OCI-LY3 (cell line): ENCODE measurements at regions not wholly inside any gene's neighbourhood (a gene's known extent, or its start where the extent isn't known, plus 50 kb on each side); places are given as distances from the start of the nearest gene placed in this dataset.
"Not testable (repeated sequence)": the region's sequence is repeated elsewhere in the genome, so short reads cannot be mapped to it uniquely, and the experiment has no call there.

ENCODE experiments used
- H2AFZ ChIP-seq: fragments of 200-600, 300-600 bp; shearing (Covaris generic); 2 replicates; pipeline ENCODE4 v1.6.0; 2014; ENCODE audit warnings: antibody characterized with exemption, low read depth, low read length
- H3K27ac ChIP-seq: fragments of 200-600, 300-600 bp; sonication (generic); 2 replicates; pipeline ENCODE4 v1.5.1; 2014; ENCODE audit warnings: mild to moderate bottlenecking, low read length, moderate library complexity, mixed read lengths
- H3K27me3 ChIP-seq: fragments of 200-600, 300-600 bp; sonication (generic); 2 replicates; pipeline ENCODE4 v1.6.1; 2014; ENCODE audit warnings: low read depth, low read length, mixed read lengths
- H3K36me3 ChIP-seq: fragments of 200-600, 300-600 bp; sonication (generic); replicated peaks from 2 replicates; pipeline ENCODE3; 2014; ENCODE audit warnings: low read depth, low read length, mixed read lengths
- H3K4me1 ChIP-seq: fragments of 300-600, 200-600 bp; sonication (generic); 2 replicates; pipeline ENCODE4 v1.6.1; 2014; ENCODE audit warnings: low read length, mixed read lengths
- H3K4me2 ChIP-seq: fragments of 200-600, 300-600 bp; sonication (generic); 2 replicates; pipeline ENCODE4 v1.6.1; 2014; ENCODE audit warnings: low read length, mixed read lengths
- H3K4me3 ChIP-seq: fragments of 300-600, 200-600 bp; sonication (generic); 2 replicates; pipeline ENCODE4 v1.5.1; 2014; ENCODE audit warnings: antibody characterized with exemption, mild to moderate bottlenecking, low read length, moderate library complexity
- H3K79me2 ChIP-seq: fragments of 300-600, 200-600 bp; shearing (Covaris generic); 2 replicates; pipeline ENCODE4 v1.6.1; 2014; ENCODE audit warnings: mild to moderate bottlenecking, low read length, mixed read lengths
- H3K9ac ChIP-seq: fragments of 300-600, 200-600 bp; shearing (Covaris generic); 2 replicates; pipeline ENCODE4 v1.6.0; 2014; ENCODE audit warnings: mild to moderate bottlenecking, low read length, moderate library complexity
- H3K9me3 ChIP-seq: fragments of 200-600, 300-600 bp; shearing (Covaris generic); 2 replicates; pipeline ENCODE4 v1.6.1; 2014; ENCODE audit warnings: low read length, mixed read lengths; ENCODE audit not compliant: insufficient read depth
- H4K20me1 ChIP-seq: fragments of 200-600, 300-600 bp; sonication (generic); 2 replicates; pipeline ENCODE4 v1.6.1; 2016; ENCODE audit warnings: low read length, mixed read lengths; ENCODE audit not compliant: insufficient read depth
- EZH2phosphoT487 ChIP-seq: fragments of 200-600 bp; shearing (Covaris generic); IDR thresholded peaks from 2 replicates; pipeline ENCODE4 v1.6.1; 2018; ENCODE audit warnings: antibody characterized with exemption, mixed run types, low read depth
- TF ChIP-seq, protein P1 (sequence below): fragments of 200-600, 300-600 bp; sonication (generic); IDR thresholded peaks from 2 replicates; pipeline ENCODE4 v1.5.1; 2014; ENCODE audit warnings: antibody characterized with exemption, low read length, low read depth

DNA sequence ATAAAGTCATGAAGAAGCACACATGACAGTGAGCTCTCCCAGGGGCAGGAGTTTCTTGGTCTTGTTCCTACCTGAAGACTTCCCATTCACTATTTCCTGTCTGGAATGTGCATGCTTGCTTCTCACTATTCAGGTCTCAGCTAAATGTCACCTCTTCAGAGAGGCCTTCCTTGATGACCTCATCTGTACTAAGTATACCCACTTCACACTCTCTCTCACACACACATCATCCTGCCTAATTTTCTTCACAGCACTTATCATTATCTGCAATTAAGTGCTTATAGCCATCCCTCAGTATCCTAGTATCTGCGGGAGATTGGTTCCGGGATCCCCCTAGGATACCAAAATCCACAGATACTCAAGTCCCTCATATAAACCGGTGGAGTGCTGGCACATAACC lies 146.4 kb upstream of the IVNS1ABP start:
- Histone ChIP-seq H3K79me2 (no peaks in the 10 kb centered on the region), H3K4me3 (no peak overlapping the region), H2AFZ (no peak overlapping the region), H3K27me3 (no peaks in the 10 kb centered on the region), H3K9me3 (no peaks in the 10 kb centered on the region), H3K4me1 (no peaks in the 10 kb centered on the region), H3K9ac (no peak overlapping the region), H3K36me3 (no peaks in the 10 kb centered on the region), H4K20me1 (no peaks in the 10 kb centered on the region), H3K27ac (no peak overlapping the region), H3K4me2 (no peak overlapping the region)
- TF ChIP-seq, protein P1, sequence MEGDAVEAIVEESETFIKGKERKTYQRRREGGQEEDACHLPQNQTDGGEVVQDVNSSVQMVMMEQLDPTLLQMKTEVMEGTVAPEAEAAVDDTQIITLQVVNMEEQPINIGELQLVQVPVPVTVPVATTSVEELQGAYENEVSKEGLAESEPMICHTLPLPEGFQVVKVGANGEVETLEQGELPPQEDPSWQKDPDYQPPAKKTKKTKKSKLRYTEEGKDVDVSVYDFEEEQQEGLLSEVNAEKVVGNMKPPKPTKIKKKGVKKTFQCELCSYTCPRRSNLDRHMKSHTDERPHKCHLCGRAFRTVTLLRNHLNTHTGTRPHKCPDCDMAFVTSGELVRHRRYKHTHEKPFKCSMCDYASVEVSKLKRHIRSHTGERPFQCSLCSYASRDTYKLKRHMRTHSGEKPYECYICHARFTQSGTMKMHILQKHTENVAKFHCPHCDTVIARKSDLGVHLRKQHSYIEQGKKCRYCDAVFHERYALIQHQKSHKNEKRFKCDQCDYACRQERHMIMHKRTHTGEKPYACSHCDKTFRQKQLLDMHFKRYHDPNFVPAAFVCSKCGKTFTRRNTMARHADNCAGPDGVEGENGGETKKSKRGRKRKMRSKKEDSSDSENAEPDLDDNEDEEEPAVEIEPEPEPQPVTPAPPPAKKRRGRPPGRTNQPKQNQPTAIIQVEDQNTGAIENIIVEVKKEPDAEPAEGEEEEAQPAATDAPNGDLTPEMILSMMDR, result no peak
- no peak for TF ChIP-seq EZH2phosphoT487

DNA sequence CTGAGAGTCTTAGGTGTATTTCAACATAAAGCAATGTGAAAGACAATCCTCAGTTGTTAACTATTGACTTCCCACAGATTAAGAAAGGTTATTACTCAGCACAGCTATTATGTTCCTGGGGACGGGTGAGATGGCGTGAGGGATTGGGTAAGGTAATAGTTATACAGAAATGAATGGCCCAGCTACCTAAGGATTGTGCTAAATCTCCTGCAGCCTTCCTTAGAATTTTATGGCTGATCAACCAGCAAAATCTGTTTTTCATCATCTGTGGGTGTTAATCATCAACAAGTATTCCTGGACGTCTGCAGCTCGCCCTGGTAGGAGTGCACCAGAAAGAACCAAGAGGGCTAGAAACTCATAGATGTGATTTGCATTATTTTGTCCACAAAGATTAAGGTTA lies 146.0 kb upstream of the IVNS1ABP start:
- H3K27me3 ChIP-seq, result no peaks in the 10 kb centered on the region
- H2AFZ ChIP-seq, result no peak overlapping the region

DNA sequence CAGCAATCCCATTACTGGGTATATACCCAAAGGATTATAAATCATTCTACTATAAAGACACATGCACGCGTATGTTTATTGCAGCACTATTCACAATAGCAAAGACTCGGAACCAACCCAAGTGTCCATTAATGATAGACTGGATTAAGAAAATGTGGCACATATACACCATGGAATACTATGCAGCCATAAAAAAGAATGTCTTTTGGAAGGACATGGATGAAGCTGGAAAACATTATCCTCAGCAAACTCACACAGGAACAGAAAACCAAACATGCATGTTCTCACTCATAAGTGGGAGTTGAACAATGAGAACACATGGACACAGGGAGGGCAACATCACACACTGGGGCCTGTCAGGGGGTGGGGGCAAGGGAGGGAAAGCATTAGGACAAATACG lies 143.7 kb upstream of the IVNS1ABP start:
- H2AFZ ChIP-seq, H3K4me1 ChIP-seq, H4K20me1 ChIP-seq, H3K79me2 ChIP-seq, H3K27me3 ChIP-seq, H3K9ac ChIP-seq, H3K4me3 ChIP-seq, H3K36me3 ChIP-seq, H3K27ac ChIP-seq, H3K9me3 ChIP-seq, H3K4me2 ChIP-seq: not testable (repeated sequence)

More for the DNA sequence above, 146.0 kb upstream of the IVNS1ABP start:
- Histone ChIP-seq H3K9ac (no peak overlapping the region), H3K9me3 (no peaks in the 10 kb centered on the region), H3K4me2 (no peak overlapping the region), H3K4me3 (no peak overlapping the region), H4K20me1 (no peaks in the 10 kb centered on the region), H3K36me3 (no peaks in the 10 kb centered on the region), H3K27ac (no peak overlapping the region), H3K79me2 (no peaks in the 10 kb centered on the region), H3K4me1 (no peaks in the 10 kb centered on the region)
- TF ChIP-seq, protein P1, result no peak
- TF ChIP-seq EZH2phosphoT487, result no peak

DNA sequence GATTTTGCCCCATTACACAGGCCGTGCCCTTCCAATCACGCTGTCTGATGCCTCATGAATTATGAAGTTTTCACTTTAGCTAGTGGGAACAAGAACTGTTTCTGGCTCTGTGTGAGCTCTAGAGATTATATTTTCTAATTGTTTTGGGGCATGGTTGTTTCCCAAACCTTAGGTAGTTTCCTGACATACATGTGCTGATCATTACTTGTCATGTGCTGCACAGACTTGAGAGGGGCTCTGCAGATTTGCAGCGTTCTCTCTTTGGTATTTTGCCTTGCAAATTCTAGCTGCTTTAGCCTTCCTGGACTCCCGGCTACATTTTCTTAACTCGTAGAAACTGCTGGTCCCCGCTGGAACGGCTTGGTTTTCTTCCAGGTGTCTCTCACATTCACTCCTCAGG lies 142.1 kb upstream of the IVNS1ABP start:
- peaks cover 3% of the 10 kb centered on the region for H3K4me1 ChIP-seq
- H3K79me2 ChIP-seq, result no peaks in the 10 kb centered on the region
- no peak overlapping the region for H3K27ac ChIP-seq
- TF ChIP-seq EZH2phosphoT487, result no peak
- TF ChIP-seq, protein P1, result no peak
- H3K4me3 ChIP-seq, result no peak overlapping the region
- no peaks in the 10 kb centered on the region for H4K20me1 ChIP-seq
- H3K9ac ChIP-seq, result no peak overlapping the region
- H3K36me3 ChIP-seq, result no peaks in the 10 kb centered on the region
- H2AFZ ChIP-seq, result no peak overlapping the region; the same call in 1 of the 2 replicates
- H3K27me3 ChIP-seq, result no peaks in the 10 kb centered on the region
- H3K4me2 ChIP-seq, result no peak overlapping the region
- H3K9me3 ChIP-seq, result no peaks in the 10 kb centered on the region

DNA sequence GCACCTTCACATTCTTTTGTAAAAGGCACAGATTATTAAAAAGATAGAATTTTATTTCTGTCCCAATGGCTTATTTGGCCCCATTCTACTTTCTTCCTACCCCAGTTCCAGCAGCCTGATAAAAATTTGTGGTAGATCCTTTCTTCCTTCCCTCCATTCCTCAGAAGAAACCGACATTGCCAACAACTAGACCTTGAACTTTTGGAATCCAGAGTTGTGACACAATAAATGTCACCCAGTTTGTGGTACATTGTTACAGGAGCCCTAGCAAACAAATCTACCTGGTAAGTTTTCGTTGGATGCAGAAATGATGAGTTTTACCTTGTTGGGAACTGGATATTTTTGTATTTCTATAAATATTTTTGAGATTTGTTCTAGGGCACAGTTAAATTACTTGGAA lies 141.6 kb upstream of the IVNS1ABP start:
- no peaks in the 10 kb centered on the region for H3K9me3 ChIP-seq
- H4K20me1 ChIP-seq, result no peaks in the 10 kb centered on the region
- H3K27me3 ChIP-seq, result no peaks in the 10 kb centered on the region
- H3K4me2 ChIP-seq, result no peak overlapping the region
- H3K36me3 ChIP-seq, result no peaks in the 10 kb centered on the region
- H3K4me1 ChIP-seq, result peaks cover 3% of the 10 kb centered on the region
- H3K4me3 ChIP-seq, result no peak overlapping the region
- H3K9ac ChIP-seq, result no peak overlapping the region
- no peak overlapping the region for H2AFZ ChIP-seq
- TF ChIP-seq, protein P1, result no peak
- no peak for TF ChIP-seq EZH2phosphoT487
- no peak overlapping the region for H3K27ac ChIP-seq
- H3K79me2 ChIP-seq, result no peaks in the 10 kb centered on the region
